Parathyroid adenoma (tissue), 2 donors: ENCODE measurements at regions not wholly inside any gene's neighbourhood (a gene's known extent, or its start where the extent isn't known, plus 50 kb on each side); places are given as distances from the start of the nearest gene placed in this dataset.

ENCODE experiments used
- H2AFZ ChIP-seq: fragments of 300-600 bp; sonication (generic); one replicate; pipeline ENCODE4 v1.7.0; 2017; ENCODE audit warnings: antibody characterized with exemption, mild to moderate bottlenecking
- H3K27ac ChIP-seq: fragments of 300-600 bp; sonication (generic); one replicate; pipeline ENCODE4 v1.7.0; 2017
- H3K27me3 ChIP-seq: fragments of 300-600 bp; sonication (generic); one replicate; pipeline ENCODE4 v1.7.0; 2017; ENCODE audit warnings: low read length; ENCODE audit not compliant: control insufficient read depth, insufficient read depth
- H3K36me3 ChIP-seq: fragments of 300-600 bp; sonication (generic); one replicate; pipeline ENCODE4 v1.7.0; 2017; ENCODE audit warnings: low read length; ENCODE audit not compliant: control insufficient read depth, insufficient read depth
- H3K4me1 ChIP-seq: fragments of 300-600 bp; sonication (generic); one replicate; pipeline ENCODE4 v1.7.0; 2017; ENCODE audit warnings: control low read depth
- H3K4me2 ChIP-seq: fragments of 300-600 bp; sonication (generic); one replicate; pipeline ENCODE4 v1.7.0; 2017; ENCODE audit warnings: low read length
- H3K4me3 ChIP-seq: fragments of 300-600 bp; sonication (generic); one replicate; pipeline ENCODE4 v1.7.0; 2017; ENCODE audit warnings: low read depth, low read length
- H3K79me2 ChIP-seq: fragments of 300-600 bp; sonication (generic); one replicate; pipeline ENCODE4 v1.7.0; 2017; ENCODE audit warnings: control low read depth
- H3K9ac ChIP-seq: fragments of 300-600 bp; sonication (generic); one replicate; pipeline ENCODE4 v1.7.0; 2017; ENCODE audit warnings: mild to moderate bottlenecking
- H3K9me3 ChIP-seq: fragments of 300-600 bp; sonication (generic); one replicate; pipeline ENCODE4 v1.7.0; 2017; ENCODE audit warnings: low read length; ENCODE audit not compliant: control insufficient read depth
- TF ChIP-seq, protein P1 (sequence below): fragments of 300-600 bp; sonication (generic); IDR thresholded peaks from one replicate; pipeline ENCODE4 v1.7.0; 2017; ENCODE audit warnings: antibody characterized with exemption, mild to moderate bottlenecking
- donor health status: primary hyperparathyroidism.

DNA sequence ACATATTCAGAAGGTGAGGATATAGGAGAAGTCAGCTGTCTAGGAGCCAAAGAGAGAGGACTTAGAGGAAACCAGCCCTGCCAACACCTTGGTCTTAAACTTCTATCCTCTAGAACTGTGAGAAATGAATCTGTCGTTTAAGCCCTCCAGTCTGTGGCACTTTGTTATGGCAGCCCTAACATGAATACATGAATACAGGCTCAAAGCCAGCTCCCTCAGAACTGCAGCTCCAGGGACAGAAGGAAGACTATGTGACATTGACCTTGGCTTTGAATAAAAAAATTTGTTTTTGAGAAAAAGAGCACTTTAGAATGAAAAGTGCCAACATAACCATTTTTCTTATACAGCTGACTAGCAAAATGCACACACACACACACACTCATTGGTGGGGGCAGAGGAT is 110.9 kb upstream of the ATP2B2 start:
- H3K4me3 ChIP-seq, result no peak overlapping the region
- no peaks in the 10 kb centered on the region for H3K9me3 ChIP-seq
- H3K36me3 ChIP-seq, result no peaks in the 10 kb centered on the region
- H3K27me3 ChIP-seq, result no peaks in the 10 kb centered on the region
- no peak overlapping the region for H3K27ac ChIP-seq
- H3K4me1 ChIP-seq, result no peaks in the 10 kb centered on the region
- H3K4me2 ChIP-seq, result no peak overlapping the region
- H3K9ac ChIP-seq, result no peak overlapping the region
- no peaks in the 10 kb centered on the region for H3K79me2 ChIP-seq
- TF ChIP-seq, protein P1, sequence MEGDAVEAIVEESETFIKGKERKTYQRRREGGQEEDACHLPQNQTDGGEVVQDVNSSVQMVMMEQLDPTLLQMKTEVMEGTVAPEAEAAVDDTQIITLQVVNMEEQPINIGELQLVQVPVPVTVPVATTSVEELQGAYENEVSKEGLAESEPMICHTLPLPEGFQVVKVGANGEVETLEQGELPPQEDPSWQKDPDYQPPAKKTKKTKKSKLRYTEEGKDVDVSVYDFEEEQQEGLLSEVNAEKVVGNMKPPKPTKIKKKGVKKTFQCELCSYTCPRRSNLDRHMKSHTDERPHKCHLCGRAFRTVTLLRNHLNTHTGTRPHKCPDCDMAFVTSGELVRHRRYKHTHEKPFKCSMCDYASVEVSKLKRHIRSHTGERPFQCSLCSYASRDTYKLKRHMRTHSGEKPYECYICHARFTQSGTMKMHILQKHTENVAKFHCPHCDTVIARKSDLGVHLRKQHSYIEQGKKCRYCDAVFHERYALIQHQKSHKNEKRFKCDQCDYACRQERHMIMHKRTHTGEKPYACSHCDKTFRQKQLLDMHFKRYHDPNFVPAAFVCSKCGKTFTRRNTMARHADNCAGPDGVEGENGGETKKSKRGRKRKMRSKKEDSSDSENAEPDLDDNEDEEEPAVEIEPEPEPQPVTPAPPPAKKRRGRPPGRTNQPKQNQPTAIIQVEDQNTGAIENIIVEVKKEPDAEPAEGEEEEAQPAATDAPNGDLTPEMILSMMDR, result no peak
- no peak overlapping the region for H2AFZ ChIP-seq

DNA sequence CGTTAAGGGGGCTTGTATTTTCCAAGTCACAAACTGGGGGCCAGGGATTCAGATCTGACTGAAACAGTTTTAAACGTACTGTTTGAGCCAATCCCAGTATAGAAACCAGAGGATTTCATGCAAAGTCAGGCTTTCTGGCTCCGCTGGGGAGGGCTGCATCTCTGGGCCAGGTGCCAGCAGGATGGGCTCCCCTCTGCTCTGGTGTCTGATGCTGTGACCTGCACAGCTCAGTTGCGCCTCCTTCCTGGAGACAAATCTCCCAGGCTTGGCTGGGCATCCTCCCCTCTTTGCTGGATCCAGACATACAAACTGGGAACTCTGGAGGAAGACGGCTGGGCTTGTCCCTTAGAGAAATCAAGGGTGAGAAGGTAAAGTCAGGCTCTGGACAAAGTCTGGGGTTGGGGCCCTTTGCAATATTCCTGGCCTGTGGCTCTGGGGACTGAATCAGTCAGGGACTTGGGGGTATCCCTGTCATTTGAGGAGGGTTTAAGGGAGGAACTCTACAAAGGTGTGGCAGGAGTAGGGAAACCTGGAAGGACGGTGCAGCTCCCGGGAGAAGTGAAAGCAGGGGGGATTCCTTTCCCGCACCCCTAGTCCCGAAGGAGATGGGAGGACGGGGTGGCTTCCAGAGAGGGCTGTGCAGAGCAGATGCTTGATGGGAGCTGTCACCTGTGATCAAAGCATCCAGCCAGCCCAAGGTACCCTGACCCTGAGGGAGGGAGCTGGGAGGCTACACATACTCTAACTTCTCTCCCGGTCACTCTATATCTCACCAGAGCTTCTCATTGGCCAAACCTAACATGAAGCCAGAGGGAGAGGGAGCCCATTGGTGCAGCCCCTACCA is 114.8 kb upstream of the ATP2B2 start:
- H3K9me3 ChIP-seq, result no peaks in the 10 kb centered on the region
- H3K36me3 ChIP-seq, result no peaks in the 10 kb centered on the region
- H3K4me2 ChIP-seq, result no peak overlapping the region
- no peaks in the 10 kb centered on the region for H3K4me1 ChIP-seq
- H3K27ac ChIP-seq, result no peak overlapping the region
- TF ChIP-seq, protein P1, result no peak
- no peaks in the 10 kb centered on the region for H3K27me3 ChIP-seq
- no peaks in the 10 kb centered on the region for H3K79me2 ChIP-seq
- no peak overlapping the region for H3K4me3 ChIP-seq
- H2AFZ ChIP-seq, result no peak overlapping the region
- H3K9ac ChIP-seq, result no peak overlapping the region

DNA sequence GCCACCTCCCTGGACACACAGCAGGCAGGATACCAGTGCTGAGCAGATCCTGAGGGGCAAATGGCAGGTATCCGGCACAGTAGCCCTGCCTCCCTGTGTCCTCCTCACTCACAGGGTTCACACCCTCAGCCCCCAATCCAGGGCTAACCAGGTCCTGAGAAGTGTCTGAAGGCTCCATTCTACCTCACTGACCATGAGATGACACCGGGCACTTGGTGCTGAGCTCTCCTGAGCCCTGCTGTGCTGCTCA is 115.4 kb upstream of the ATP2B2 start:
- TF ChIP-seq, protein P1, result no peak
- H3K27ac ChIP-seq, result no peak overlapping the region
- no peak overlapping the region for H3K9ac ChIP-seq
- no peak overlapping the region for H2AFZ ChIP-seq
- H3K4me1 ChIP-seq, result no peaks in the 10 kb centered on the region
- H3K4me3 ChIP-seq, result no peak overlapping the region
- no peaks in the 10 kb centered on the region for H3K36me3 ChIP-seq
- no peaks in the 10 kb centered on the region for H3K79me2 ChIP-seq
- no peaks in the 10 kb centered on the region for H3K27me3 ChIP-seq
- no peaks in the 10 kb centered on the region for H3K9me3 ChIP-seq
- no peak overlapping the region for H3K4me2 ChIP-seq

DNA sequence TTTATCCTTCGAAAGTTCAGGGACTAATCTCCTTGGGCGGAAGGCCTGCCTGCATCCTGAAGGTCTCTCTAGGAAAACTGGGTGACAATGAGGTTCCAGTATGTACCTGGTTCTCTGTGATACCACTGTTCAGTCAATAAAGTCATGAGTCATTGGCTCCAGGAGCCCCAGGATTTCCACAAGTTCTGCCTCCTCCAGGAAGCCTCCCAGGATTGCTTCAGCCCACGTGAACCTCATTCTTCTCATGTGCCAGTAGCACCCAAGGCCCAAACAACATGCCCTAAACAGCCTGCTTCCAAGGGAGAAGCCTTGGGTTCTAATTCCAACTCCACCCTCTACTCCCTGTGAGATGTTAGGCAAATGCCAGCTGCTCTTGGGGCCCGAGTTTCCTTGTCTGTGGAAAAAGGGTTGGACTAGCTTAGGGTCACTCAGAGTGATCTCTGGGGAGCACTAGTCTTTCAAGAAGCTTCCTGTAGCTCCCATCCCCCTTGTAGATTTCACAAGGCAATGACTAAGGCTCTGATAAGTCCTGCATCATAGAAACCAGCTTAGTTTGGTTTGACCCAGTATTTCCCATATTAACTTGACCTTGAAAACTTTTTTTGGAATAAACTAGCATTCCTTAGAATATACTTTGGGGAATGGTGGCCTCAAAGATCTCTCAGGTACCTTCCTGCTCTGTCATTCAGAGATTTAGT is 118.3 kb upstream of the ATP2B2 start:
- Histone ChIP-seq H3K36me3 (no peaks in the 10 kb centered on the region), H3K4me1 (no peaks in the 10 kb centered on the region), H3K9me3 (no peaks in the 10 kb centered on the region), H3K9ac (no peak overlapping the region), H2AFZ (no peak overlapping the region), H3K79me2 (no peaks in the 10 kb centered on the region), H3K4me2 (no peak overlapping the region), H3K27me3 (no peaks in the 10 kb centered on the region), H3K4me3 (no peak overlapping the region), H3K27ac (no peak overlapping the region)
- TF ChIP-seq, protein P1, result no peak
